Thyroid gland (tissue), 4 donors: ENCODE measurements at regions not wholly inside any gene's neighbourhood (a gene's known extent, or its start where the extent isn't known, plus 50 kb on each side); places are given as distances from the start of the nearest gene placed in this dataset.

Source experiments
- DNase-seq, 2 donors: peaks; one replicate each; pipeline ENCODE4 v3.0.0-alpha.2; 2019
- H3K27ac ChIP-seq, 3 donors: fragments of 200-600 bp; sonication (generic); 1 replicate in 2 of 3; 2 replicates in 1 of 3; pipeline ENCODE4 v1.5.1; 2016 to 2019; ENCODE audit warnings: mild to moderate bottlenecking in 1 of 3, moderate library complexity in 1 of 3
- H3K27me3 ChIP-seq: fragments of 200-600 bp; sonication (generic); one replicate; pipeline ENCODE4 v1.5.1; 2019
- H3K36me3 ChIP-seq, 2 donors: fragments of 200-600 bp; sonication (generic); one replicate each; pipeline ENCODE4 v1.5.1; 2016 to 2019
- H3K4me1 ChIP-seq, 2 donors: fragments of 200-600 bp; sonication (generic); one replicate each; pipeline ENCODE4 v1.5.1; 2017 to 2019
- H3K4me3 ChIP-seq, 3 donors: fragments of 200-600 bp; sonication (generic); replicated peaks in 1 of 3; 1 replicate in 2 of 3; 2 replicates in 1 of 3; pipeline ENCODE4 v1.5.1; 2016; ENCODE audit warnings: mild to moderate bottlenecking in 1 of 3
- H3K9me3 ChIP-seq: fragments of 200-600 bp; sonication (generic); one replicate; pipeline ENCODE4 v1.5.1; 2017
- CTCF ChIP-seq, 6 experiments: fragments of 200-600 bp in 3 of 6; fragments of 450-650 bp in 3 of 6; sonication (generic) in 3 of 6; IDR thresholded peaks; one replicate each; pipeline ENCODE4 v1.5.1; 2016 to 2019; ENCODE audit warnings: antibody characterized with exemption in 6 of 6, mild to moderate bottlenecking in 2 of 6, inconsistent platforms in 1 of 6, moderate library complexity in 1 of 6
- POLR2A ChIP-seq, 2 donors: fragments of 450-650 bp; IDR thresholded peaks; one replicate each; pipeline ENCODE4 v1.6.1; 2017; ENCODE audit warnings: antibody characterized with exemption in 2 of 2, mild to moderate bottlenecking in 2 of 2, moderate library complexity in 1 of 2
- WGBS, 2 donors: methylation state at CpG; one replicate each; pipeline ENCODE4 v1.1.5; 2017; 5-methylcytosine and 5-hydroxymethylcytosine counted together
- intact Hi-C: fragments of 100-400 bp; cut with DNase I; formaldehyde crosslinking; loops from one replicate; pipeline ENCODE4 v1.15.1; 2023

- H3K4me3 ChIP-seq, result no peak overlapping the region
- TF ChIP-seq POLR2A (IDR thresholded peaks at IDR 0.05), result no peak
- no peak for TF ChIP-seq CTCF (IDR thresholded peaks at IDR 0.05)
- no peaks in the 10 kb centered on the region for H3K4me1 ChIP-seq
- H3K27me3 ChIP-seq, result no peaks in the 10 kb centered on the region
- H3K27ac ChIP-seq, result no peak overlapping the region
- DNase-seq, result no peak
- intact Hi-C loops, result no loop called here
- 90 to 92% methylated on average over 4 to 5 of the region's 5 CpGs for WGBS, 2 donors
- no peaks in the 10 kb centered on the region for H3K36me3 ChIP-seq
- H3K9me3 ChIP-seq, result no peaks in the 10 kb centered on the region
These were observed 75.9 kb downstream of the OAT start for GRCh38 chr10:124342821-124343170.

- H3K36me3 ChIP-seq, result no peaks in the 10 kb centered on the region
- intact Hi-C loops, result no loop called here
- no peak for TF ChIP-seq CTCF (IDR thresholded peaks at IDR 0.05)
- no peak for TF ChIP-seq POLR2A (IDR thresholded peaks at IDR 0.05)
- DNase-seq, result no peak
- WGBS, 2 donors, result 87 to 88% methylated on average over 14 to 15 of the region's 15 CpGs
- no peak overlapping the region for H3K4me3 ChIP-seq
- H3K27ac ChIP-seq, result no peak overlapping the region
- no peaks in the 10 kb centered on the region for H3K27me3 ChIP-seq
- H3K4me1 ChIP-seq, result no peaks in the 10 kb centered on the region
- no peaks in the 10 kb centered on the region for H3K9me3 ChIP-seq
These were observed 76.4 kb downstream of the OAT start for GRCh38 chr10:124342136-124342820.

- intact Hi-C loops, result no loop called here
- Histone ChIP-seq H3K9me3 (no peaks in the 10 kb centered on the region), H3K27me3 (no peaks in the 10 kb centered on the region), H3K36me3 (no peaks in the 10 kb centered on the region), H3K27ac (no peak overlapping the region), H3K4me3 (no peak overlapping the region), H3K4me1 (no peaks in the 10 kb centered on the region)
- WGBS, 2 donors, result 60 to 94% methylated on average over 3 of the region's 3 CpGs
- no peak for DNase-seq
- TF ChIP-seq CTCF (IDR thresholded peaks at IDR 0.05) (no peak), POLR2A (IDR thresholded peaks at IDR 0.05) (no peak)
These were observed 77.0 kb downstream of the OAT start for GRCh38 chr10:124341768-124342135.

- WGBS, 2 donors, result 78 to 89% methylated on average over 10 of the region's 10 CpGs
- Histone ChIP-seq H3K27me3 (no peaks in the 10 kb centered on the region), H3K9me3 (no peaks in the 10 kb centered on the region), H3K4me1 (no peaks in the 10 kb centered on the region), H3K27ac (no peak overlapping the region), H3K36me3 (no peaks in the 10 kb centered on the region), H3K4me3 (no peak overlapping the region)
- TF ChIP-seq POLR2A (IDR thresholded peaks at IDR 0.05) (no peak), CTCF (IDR thresholded peaks at IDR 0.05) (no peak)
- no peak for DNase-seq
- intact Hi-C loops, result no loop called here
These were observed 78.5 kb downstream of the OAT start for GRCh38 chr10:124340033-124340760.
